ENCODE measurements at regions not wholly inside any gene's neighbourhood (a gene's known extent, or its start where the extent isn't known, plus 50 kb on each side); places are given as distances from the start of the nearest gene placed in this dataset.

DNA sequence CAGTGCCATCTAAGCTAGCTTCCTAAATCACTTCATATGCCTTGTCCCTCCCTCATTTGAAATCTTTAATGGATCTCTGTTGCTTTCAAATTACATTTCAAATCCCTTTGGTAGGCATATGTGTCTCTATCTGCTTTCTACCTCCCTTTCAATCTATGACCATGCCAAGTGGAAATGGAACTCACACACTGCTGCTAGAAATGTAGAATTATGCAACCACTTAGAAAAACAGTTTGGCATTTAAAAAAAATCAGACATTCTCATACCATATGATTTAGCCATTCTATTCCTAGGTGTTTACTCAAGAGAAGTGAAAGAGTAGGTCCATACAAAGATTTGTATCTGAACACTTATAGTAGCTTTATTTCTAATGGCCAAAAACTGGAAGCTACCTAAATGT is 413.5 kb upstream of the INTU start:
- no peak overlapping the region for H3K4me3 ChIP-seq
- no peak overlapping the region for H3K27ac ChIP-seq (ENCODE audit: control insufficient read depth, insufficient read depth)
- CTCF ChIA-PET: no interaction called here
- RAD21 ChIA-PET (ENCODE audit: unreplicated experiment): no interaction called here
- SMC1A ChIA-PET (ENCODE audit: uncharacterized antibody, unreplicated experiment): no interaction called here
- no peak for ATAC-seq
- H3K4me1 ChIP-seq (ENCODE audit: control insufficient read depth, insufficient read depth, low read length): no peaks in the 10 kb centered on the region
- no peak overlapping the region for H3K9ac ChIP-seq (ENCODE audit: control insufficient read depth, insufficient read depth, low read length)
- in situ Hi-C loops (cut with MboI) (no loop called here), intact Hi-C loops (cut with micrococcal nuclease; ENCODE audit: unreplicated experiment) (no loop called here)
- FAIRE-seq: no peak
- H3K79me2 ChIP-seq (ENCODE audit: control insufficient read depth, insufficient read depth, low read length): no peaks in the 10 kb centered on the region
- H3K9me3 ChIP-seq (replicated peaks; ENCODE audit: control insufficient read depth, insufficient read depth, low read length): no peaks in the 10 kb centered on the region
- POLR2A ChIA-PET: no interaction called here
- DNase-seq (ENCODE audit: low read depth, low spot score): no peak
- H3K4me2 ChIP-seq (ENCODE audit: control insufficient read depth, insufficient read depth): no peak overlapping the region
- H2AFZ ChIP-seq (ENCODE audit: control insufficient read depth, low read depth, low read length): no peak overlapping the region
- TF ChIP-seq JUND (IDR thresholded peaks at IDR 0.05; ENCODE audit: low read depth, low read length) (no peak), BMI1 (IDR thresholded peaks at IDR 0.05; ENCODE audit: borderline replicate concordance) (no peak), FOS (IDR thresholded peaks at IDR 0.05; ENCODE audit: borderline replicate concordance, extremely low read depth, insufficient read length) (no peak), SRF (IDR thresholded peaks at IDR 0.05; ENCODE audit: low read depth in 2 of 2, low read length in 2 of 2) (no peak), ZNF207 (IDR thresholded peaks at IDR 0.05; ENCODE audit: borderline replicate concordance) (no peak), EZH2 (IDR thresholded peaks at IDR 0.05; ENCODE audit: borderline replicate concordance, control insufficient read depth, low read depth, low read length) (no peak), FOXK2 (IDR thresholded peaks at IDR 0.05) (no peak), IRF4 (IDR thresholded peaks at IDR 0.05; ENCODE audit: low read depth, low read length) (no peak)
- TF ChIP-seq, protein P1, sequence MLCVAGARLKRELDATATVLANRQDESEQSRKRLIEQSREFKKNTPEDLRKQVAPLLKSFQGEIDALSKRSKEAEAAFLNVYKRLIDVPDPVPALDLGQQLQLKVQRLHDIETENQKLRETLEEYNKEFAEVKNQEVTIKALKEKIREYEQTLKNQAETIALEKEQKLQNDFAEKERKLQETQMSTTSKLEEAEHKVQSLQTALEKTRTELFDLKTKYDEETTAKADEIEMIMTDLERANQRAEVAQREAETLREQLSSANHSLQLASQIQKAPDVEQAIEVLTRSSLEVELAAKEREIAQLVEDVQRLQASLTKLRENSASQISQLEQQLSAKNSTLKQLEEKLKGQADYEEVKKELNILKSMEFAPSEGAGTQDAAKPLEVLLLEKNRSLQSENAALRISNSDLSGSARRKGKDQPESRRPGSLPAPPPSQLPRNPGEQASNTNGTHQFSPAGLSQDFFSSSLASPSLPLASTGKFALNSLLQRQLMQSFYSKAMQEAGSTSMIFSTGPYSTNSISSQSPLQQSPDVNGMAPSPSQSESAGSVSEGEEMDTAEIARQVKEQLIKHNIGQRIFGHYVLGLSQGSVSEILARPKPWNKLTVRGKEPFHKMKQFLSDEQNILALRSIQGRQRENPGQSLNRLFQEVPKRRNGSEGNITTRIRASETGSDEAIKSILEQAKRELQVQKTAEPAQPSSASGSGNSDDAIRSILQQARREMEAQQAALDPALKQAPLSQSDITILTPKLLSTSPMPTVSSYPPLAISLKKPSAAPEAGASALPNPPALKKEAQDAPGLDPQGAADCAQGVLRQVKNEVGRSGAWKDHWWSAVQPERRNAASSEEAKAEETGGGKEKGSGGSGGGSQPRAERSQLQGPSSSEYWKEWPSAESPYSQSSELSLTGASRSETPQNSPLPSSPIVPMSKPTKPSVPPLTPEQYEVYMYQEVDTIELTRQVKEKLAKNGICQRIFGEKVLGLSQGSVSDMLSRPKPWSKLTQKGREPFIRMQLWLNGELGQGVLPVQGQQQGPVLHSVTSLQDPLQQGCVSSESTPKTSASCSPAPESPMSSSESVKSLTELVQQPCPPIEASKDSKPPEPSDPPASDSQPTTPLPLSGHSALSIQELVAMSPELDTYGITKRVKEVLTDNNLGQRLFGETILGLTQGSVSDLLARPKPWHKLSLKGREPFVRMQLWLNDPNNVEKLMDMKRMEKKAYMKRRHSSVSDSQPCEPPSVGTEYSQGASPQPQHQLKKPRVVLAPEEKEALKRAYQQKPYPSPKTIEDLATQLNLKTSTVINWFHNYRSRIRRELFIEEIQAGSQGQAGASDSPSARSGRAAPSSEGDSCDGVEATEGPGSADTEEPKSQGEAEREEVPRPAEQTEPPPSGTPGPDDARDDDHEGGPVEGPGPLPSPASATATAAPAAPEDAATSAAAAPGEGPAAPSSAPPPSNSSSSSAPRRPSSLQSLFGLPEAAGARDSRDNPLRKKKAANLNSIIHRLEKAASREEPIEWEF (IDR thresholded peaks at IDR 0.05; ENCODE audit: insufficient replicate concordance, low read depth, low read length): no peak
- TF ChIP-seq, protein P2, sequence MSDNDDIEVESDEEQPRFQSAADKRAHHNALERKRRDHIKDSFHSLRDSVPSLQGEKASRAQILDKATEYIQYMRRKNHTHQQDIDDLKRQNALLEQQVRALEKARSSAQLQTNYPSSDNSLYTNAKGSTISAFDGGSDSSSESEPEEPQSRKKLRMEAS (IDR thresholded peaks at IDR 0.05; ENCODE audit: low read depth, low read length): no peak
- TF ChIP-seq, protein P3, sequence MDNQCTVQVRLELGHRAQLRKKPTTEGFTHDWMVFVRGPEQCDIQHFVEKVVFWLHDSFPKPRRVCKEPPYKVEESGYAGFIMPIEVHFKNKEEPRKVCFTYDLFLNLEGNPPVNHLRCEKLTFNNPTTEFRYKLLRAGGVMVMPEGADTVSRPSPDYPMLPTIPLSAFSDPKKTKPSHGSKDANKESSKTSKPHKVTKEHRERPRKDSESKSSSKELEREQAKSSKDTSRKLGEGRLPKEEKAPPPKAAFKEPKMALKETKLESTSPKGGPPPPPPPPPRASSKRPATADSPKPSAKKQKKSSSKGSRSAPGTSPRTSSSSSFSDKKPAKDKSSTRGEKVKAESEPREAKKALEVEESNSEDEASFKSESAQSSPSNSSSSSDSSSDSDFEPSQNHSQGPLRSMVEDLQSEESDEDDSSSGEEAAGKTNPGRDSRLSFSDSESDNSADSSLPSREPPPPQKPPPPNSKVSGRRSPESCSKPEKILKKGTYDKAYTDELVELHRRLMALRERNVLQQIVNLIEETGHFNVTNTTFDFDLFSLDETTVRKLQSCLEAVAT (IDR thresholded peaks at IDR 0.05): no peak
- H4K20me1 ChIP-seq (ENCODE audit: control insufficient read depth, insufficient read depth): no peaks in the 10 kb centered on the region
- no peaks in the 10 kb centered on the region for H3K27me3 ChIP-seq (replicated peaks in 1 of 2; ENCODE audit: control insufficient read depth in 2 of 2, insufficient read depth in 2 of 2, low read length in 1 of 2)
- no TSS peak for BruUV-seq (replicated peaks)
- H3K36me3 ChIP-seq (ENCODE audit: control insufficient read depth in 2 of 2, insufficient read depth in 2 of 2, low read length in 1 of 2): no peaks in the 10 kb centered on the region
